ENCODE measurements at regions not wholly inside any gene's neighbourhood (a gene's known extent, or its start where the extent isn't known, plus 50 kb on each side); places are given as distances from the start of the nearest gene placed in this dataset.

DNA sequence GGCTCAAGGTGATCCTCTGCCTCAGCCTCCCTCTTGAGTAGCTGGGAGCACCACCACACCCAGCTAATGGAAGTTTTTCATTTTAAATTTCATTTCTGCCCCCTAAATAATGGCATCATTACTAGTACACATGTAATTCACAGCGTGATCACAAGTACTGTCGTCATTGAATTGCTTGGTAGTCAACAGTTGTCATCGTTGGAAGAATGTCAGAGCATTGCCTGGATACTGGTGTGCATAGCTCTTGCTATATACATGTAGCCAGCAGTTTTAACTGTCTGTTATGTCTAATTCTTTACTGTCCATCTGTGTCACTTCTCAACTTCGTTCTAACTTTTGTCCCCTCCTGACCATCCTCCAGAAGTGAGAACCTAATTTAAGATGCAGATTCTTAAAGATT, 62.1 kb downstream of the CRPPA start:
- TF ChIP-seq POLR2A (IDR thresholded peaks at IDR 0.05), result no peak
- TF ChIP-seq, protein P1, sequence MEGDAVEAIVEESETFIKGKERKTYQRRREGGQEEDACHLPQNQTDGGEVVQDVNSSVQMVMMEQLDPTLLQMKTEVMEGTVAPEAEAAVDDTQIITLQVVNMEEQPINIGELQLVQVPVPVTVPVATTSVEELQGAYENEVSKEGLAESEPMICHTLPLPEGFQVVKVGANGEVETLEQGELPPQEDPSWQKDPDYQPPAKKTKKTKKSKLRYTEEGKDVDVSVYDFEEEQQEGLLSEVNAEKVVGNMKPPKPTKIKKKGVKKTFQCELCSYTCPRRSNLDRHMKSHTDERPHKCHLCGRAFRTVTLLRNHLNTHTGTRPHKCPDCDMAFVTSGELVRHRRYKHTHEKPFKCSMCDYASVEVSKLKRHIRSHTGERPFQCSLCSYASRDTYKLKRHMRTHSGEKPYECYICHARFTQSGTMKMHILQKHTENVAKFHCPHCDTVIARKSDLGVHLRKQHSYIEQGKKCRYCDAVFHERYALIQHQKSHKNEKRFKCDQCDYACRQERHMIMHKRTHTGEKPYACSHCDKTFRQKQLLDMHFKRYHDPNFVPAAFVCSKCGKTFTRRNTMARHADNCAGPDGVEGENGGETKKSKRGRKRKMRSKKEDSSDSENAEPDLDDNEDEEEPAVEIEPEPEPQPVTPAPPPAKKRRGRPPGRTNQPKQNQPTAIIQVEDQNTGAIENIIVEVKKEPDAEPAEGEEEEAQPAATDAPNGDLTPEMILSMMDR (IDR thresholded peaks at IDR 0.05), result no peak

Measured in thyroid gland (tissue), 4 donors.